Hepatocyte (in vitro differentiated cells): ENCODE measurements at regions not wholly inside any gene's neighbourhood (a gene's known extent, or its start where the extent isn't known, plus 50 kb on each side); places are given as distances from the start of the nearest gene placed in this dataset.

Experiments
- CTCF ChIP-seq: fragments of 200-600 bp; sonication (generic); IDR thresholded peaks from 2 replicates; pipeline ENCODE4 v1.5.1; 2016; ENCODE audit warnings: antibody characterized with exemption, mild to moderate bottlenecking; ENCODE audit not compliant: poor library complexity
- EZH2 ChIP-seq: fragments of 200-600 bp; sonication (generic); IDR thresholded peaks from 2 replicates; pipeline ENCODE4 v1.6.1; 2016; ENCODE audit warnings: antibody characterized with exemption, mild to moderate bottlenecking, borderline replicate concordance

GRCh38 chr2:155099784-155100183 is 401.3 kb downstream of the KCNJ3 start:
- TF ChIP-seq CTCF, result no peak
- no peak for TF ChIP-seq EZH2
